HepG2 (cell line): ENCODE measurements at regions not wholly inside any gene's neighbourhood (a gene's known extent, or its start where the extent isn't known, plus 50 kb on each side); places are given as distances from the start of the nearest gene placed in this dataset.
A peak's percentile ranks its signal among the peaks of the same experiment; 100 is the strongest.

Source experiments
- BRCA1 ChIP-seq: sonication (generic); formaldehyde crosslinking; IDR thresholded peaks from 2 replicates; pipeline ENCODE4 v1.4.0; 2020; ENCODE audit warnings: missing genetic modification reagents
- HMGXB3 ChIP-seq: sonication (generic); formaldehyde crosslinking; IDR thresholded peaks from 2 replicates; pipeline ENCODE4 v1.4.0; 2020; ENCODE audit warnings: missing genetic modification reagents, borderline replicate concordance
- HNRNPH1 ChIP-seq: fragments of 200-400 bp; formaldehyde crosslinking; optimal IDR thresholded peaks from 2 replicates; pipeline ENCODE3; 2017; ENCODE audit warnings: mild to moderate bottlenecking, low read depth, low read length
- KAT2B ChIP-seq: fragments of 150-350 bp; IDR thresholded peaks from 2 replicates; pipeline ENCODE4 v1.6.1; 2014; ENCODE audit warnings: low read depth, low read length, borderline replicate concordance
- KDM6A ChIP-seq: IDR thresholded peaks from 2 replicates; pipeline ENCODE4 v1.6.1; 2016; ENCODE audit warnings: low read depth
- MYPOP ChIP-seq: sonication (generic); formaldehyde crosslinking; IDR thresholded peaks from 2 replicates; pipeline ENCODE4 v1.8.1; 2023; ENCODE audit warnings: mild to moderate bottlenecking, moderate library complexity, missing genetic modification reagents
- RARG ChIP-seq: sonication (generic); formaldehyde crosslinking; IDR thresholded peaks from 2 replicates; pipeline ENCODE4 v1.4.0; 2020; ENCODE audit warnings: low read depth, mild to moderate bottlenecking, missing genetic modification reagents
- RELA ChIP-seq: sonication (generic); formaldehyde crosslinking; IDR thresholded peaks from 2 replicates; pipeline ENCODE4 v1.4.0; 2020; ENCODE audit warnings: missing genetic modification reagents
- STAT6 ChIP-seq: sonication (generic); formaldehyde crosslinking; IDR thresholded peaks from 2 replicates; pipeline ENCODE4 v1.4.0; 2020; ENCODE audit warnings: missing genetic modification reagents, mild to moderate bottlenecking, borderline replicate concordance
- TP53 ChIP-seq: sonication (generic); formaldehyde crosslinking; conservative IDR thresholded peaks from 2 replicates; pipeline ENCODE4 v1.4.0; 2020; ENCODE audit warnings: missing genetic modification reagents
- ZBTB39 ChIP-seq: sonication (generic); formaldehyde crosslinking; IDR thresholded peaks from 2 replicates; pipeline ENCODE4 v1.5.0; 2020; ENCODE audit warnings: missing genetic modification reagents
- ZFP37 ChIP-seq: sonication (generic); formaldehyde crosslinking; IDR thresholded peaks from 2 replicates; pipeline ENCODE4 v1.4.0; 2020; ENCODE audit warnings: missing genetic modification reagents, borderline replicate concordance
- ZNF121 ChIP-seq: sonication (generic); formaldehyde crosslinking; IDR thresholded peaks from 2 replicates; pipeline ENCODE4 v1.5.0; 2020; ENCODE audit warnings: mild to moderate bottlenecking, missing genetic modification reagents
- ZNF256 ChIP-seq: sonication (generic); formaldehyde crosslinking; conservative IDR thresholded peaks from 2 replicates; pipeline ENCODE4 v1.4.0; 2020; ENCODE audit warnings: missing genetic modification reagents
- ZNF274 ChIP-seq: sonication (generic); formaldehyde crosslinking; IDR thresholded peaks from 2 replicates; pipeline ENCODE4 v1.5.1; 2020; ENCODE audit warnings: mild to moderate bottlenecking, missing genetic modification reagents
- ZNF3 ChIP-seq: IDR thresholded peaks from 2 replicates; pipeline ENCODE4 v1.7.0; 2017; ENCODE audit warnings: inconsistent platforms
- ZNF326 ChIP-seq: sonication (generic); formaldehyde crosslinking; IDR thresholded peaks from 2 replicates; pipeline ENCODE4 v1.4.0; 2020; ENCODE audit warnings: missing genetic modification reagents, borderline replicate concordance
- ZNF513 ChIP-seq: sonication (generic); formaldehyde crosslinking; conservative IDR thresholded peaks from 2 replicates; pipeline ENCODE4 v1.5.0; 2020; ENCODE audit warnings: missing genetic modification reagents

- TF ChIP-seq RARG = no peak
- TF ChIP-seq RELA (CRISPR knock-in tag) = peak; percentile 95
- TF ChIP-seq MYPOP (CRISPR knock-in tag) = peak; percentile 97
- TF ChIP-seq ZNF513 (CRISPR knock-in tag) = no peak
- 0 out of 2 replicates have a peak, but pooled peaks have one; percentile 11 for TF ChIP-seq TP53 (CRISPR knock-in tag)
- TF ChIP-seq HNRNPH1 = no peak
- TF ChIP-seq ZNF274 (CRISPR knock-in tag) = peak; percentile 77; the same call in 1 of the 2 replicates
- TF ChIP-seq ZBTB39 (CRISPR knock-in tag) = no peak
- TF ChIP-seq KDM6A = 0 out of 2 replicates have a peak, but pooled peaks have one; percentile 33
- no peak for TF ChIP-seq ZNF256
- no peak; the same call in 1 of the 2 replicates for TF ChIP-seq ZNF3 (CRISPR knock-in tag)
- no peak for TF ChIP-seq BRCA1 (CRISPR knock-in tag)
- no peak for TF ChIP-seq ZNF326 (CRISPR knock-in tag)
- peak; percentile 88 for TF ChIP-seq HMGXB3 (CRISPR knock-in tag)
- peak; percentile 65 for TF ChIP-seq ZFP37 (CRISPR knock-in tag)
- TF ChIP-seq ZNF121 (CRISPR knock-in tag) = peak; percentile 72
- no peak for TF ChIP-seq STAT6
- TF ChIP-seq KAT2B = no peak
Observed at GRCh38 chr17:72592242-72592966, 471.6 kb downstream of the SOX9 start (continued).
